Stimulated activated CD4-positive, alpha-beta T cell treated with anti-CD3 and anti-CD28 coated beads, Interleukin-12 subunit alpha, Interleukin-12 subunit beta, amount 100 ng/mL, for 48 hours (primary cell): ENCODE measurements at regions not wholly inside any gene's neighbourhood (a gene's known extent, or its start where the extent isn't known, plus 50 kb on each side); places are given as distances from the start of the nearest gene placed in this dataset.
"Not testable (repeated sequence)": the region's sequence is repeated elsewhere in the genome, so short reads cannot be mapped to it uniquely, and the experiment has no call there.

Experiments
- DNase-seq, 3 donors: peaks; one replicate each; pipeline ENCODE4 v3.0.0-alpha.2; 2020; ENCODE audit warnings: low read depth in 2 of 3, low spot score in 1 of 3

- DNase-seq, result no peak
Observed at GRCh38 chr13:70814684-70815083, 706.4 kb upstream of the KLHL1 start.

DNA sequence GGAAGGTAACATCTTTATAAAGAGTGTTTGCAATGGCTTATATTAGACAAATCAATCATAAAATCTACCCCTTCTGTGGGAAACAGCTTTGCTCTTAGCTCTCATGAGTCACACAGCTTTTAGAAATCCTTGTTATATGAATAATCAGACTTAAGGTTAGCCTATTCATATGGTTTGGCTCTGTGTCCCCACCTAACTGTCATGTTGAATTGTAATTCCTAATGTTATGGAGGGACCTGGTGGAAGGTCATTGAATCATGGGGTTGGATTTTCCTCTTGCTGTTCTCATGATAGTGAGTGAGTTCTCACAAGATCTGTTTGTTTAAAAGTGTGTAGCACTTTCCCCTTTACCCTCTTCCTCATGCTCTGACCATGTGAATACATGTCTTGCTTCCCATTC lies 704.2 kb upstream of the KLHL1 start:
- DNase-seq, result no peak

DNA sequence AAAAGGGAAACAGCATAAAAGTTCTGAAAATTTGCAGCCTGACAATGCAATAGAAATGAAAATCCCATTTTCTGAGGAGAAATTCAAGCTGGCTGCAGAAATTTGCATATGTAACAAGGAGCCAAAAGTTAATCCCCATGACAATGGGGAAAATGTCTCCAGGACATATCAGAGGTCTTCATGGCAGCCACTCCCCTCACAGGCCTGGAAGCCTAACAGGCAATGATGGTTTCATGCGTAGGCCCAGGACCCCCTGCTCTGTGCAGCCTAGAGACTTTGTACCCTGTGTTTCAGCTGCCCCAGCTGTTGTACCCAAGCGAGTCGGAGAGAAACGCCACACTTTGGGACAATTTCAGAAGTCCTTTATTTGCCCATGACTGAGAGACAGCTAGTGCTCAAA lies 701.3 kb upstream of the KLHL1 start:
- no peak for DNase-seq

GRCh38 chr13:70798385-70798784 lies 690.1 kb upstream of the KLHL1 start:
- no peak for DNase-seq

DNA sequence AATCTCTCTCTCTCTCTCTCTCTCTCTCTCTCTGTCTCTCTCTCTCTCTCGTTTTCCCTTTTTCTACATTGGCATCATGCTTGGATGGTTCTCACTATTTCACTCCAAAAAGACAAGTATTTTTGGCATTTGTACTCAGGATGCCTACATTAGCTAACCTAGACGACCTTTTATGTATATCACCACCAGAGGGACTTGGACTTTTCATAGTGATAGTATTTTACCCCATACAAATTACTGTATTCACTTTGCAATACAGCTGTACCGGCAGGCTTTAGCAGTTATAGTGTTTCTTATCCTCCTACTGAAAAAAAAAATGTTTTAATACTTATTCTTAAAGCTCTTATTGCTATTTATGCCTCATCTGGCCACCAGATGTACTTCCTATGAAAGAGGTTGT lies 687.2 kb upstream of the KLHL1 start:
- no peak for DNase-seq

- no peak for DNase-seq
Observed at GRCh38 chr13:70792121-70792520, 683.9 kb upstream of the KLHL1 start.

DNA sequence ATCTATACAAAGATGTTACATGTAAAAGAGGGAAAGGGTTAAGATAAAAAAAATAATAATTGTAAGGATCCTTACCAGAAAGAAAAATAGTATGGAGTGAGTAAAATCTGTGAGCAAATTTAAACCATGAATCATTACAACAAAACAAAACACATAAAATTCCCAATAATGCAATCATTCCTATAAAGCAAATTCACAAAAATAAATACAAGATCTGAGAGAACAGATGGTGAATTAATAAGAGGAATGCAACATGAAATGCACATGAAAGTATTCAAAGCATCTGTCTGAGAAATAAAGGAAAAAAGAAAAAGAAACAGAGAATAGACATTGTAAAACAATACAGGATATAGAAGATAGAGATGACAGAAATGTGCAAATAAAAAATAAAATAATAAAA lies 681.5 kb upstream of the KLHL1 start:
- no peak for DNase-seq

GRCh38 chr13:70788074-70788473 lies 679.8 kb upstream of the KLHL1 start:
- DNase-seq, result no peak

- no peak for DNase-seq
Observed at GRCh38 chr13:70784207-70784989, 676.1 kb upstream of the KLHL1 start.

- no peak for DNase-seq
Observed at GRCh38 chr13:70769817-70770216, 661.6 kb upstream of the KLHL1 start.

DNA sequence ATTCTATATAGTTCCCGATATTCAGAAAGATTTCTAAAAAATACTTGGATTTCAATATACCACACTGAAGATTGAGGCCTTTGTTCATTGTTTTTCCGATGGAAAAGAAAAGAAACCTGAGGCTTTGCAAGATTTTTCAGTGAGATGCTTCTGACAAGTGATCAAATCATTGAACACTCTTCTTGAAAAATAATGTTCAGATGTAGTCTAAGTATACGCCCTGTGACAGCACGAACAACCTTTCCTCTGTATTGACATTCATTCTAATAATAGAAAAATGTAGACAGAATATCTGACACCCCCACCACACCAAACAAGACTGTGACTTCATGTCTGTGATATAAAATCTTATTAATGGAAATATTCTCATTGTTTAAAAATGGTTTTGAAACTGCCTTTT lies 650.7 kb upstream of the KLHL1 start:
- no peak for DNase-seq

DNA sequence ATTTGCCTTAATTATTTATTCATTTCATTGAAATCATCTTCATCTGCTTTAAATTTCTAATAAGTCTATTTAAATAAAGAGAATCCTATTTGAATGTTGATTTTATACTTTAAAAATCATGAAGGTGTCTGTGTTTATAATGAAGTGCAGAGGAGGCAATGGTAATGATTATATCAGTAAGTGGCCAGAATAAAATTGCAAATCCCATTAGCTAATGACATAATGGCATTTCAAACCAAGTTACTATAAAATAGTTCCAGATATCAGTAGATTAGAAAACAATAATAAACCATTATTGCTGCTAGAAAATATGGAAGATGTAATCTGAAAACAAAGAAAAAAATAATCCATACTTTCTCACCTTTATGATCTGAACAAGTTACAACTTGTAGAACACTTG lies 647.8 kb upstream of the KLHL1 start:
- DNase-seq, result no peak

DNA sequence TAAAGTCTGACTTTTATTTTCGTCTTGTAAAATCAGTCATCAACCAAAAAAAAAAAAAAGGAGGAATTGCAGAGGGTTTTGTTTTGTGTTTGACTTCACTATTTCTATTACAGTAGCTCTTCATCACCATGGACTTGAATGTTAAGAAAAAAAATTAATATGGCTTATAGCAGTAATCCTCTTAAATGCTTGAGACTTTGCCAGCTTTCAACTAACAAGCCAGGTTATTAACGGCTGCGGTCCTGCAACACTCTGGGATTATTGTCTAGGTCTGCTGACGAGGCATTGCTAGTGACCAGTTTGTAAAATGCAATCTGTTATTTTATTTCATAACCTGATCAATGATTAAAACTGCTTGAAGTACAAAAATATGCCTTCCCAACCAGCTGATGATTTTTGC lies 647.2 kb upstream of the KLHL1 start:
- DNase-seq, result no peak

DNA sequence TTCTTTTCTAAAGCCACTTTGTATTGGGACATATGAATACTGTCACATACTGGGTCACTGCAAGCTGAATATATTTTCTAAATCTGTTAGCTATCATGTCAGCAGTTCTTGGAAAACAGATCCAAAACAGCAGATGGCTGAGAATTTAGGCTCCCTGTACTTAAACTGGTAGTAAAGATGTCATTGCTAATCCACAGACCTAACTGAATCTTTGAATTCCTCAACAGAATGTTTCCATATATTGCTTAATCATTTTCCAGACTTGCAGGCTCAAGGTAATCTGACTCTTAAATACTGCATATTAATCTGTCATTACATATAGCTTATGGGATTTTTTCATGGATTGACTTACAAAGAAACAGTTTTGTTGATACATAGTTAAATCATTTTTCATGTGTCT lies 639.0 kb upstream of the KLHL1 start:
- DNase-seq, result no peak

- DNase-seq, result not testable (repeated sequence)
Observed at GRCh38 chr13:70746469-70746868, 638.2 kb upstream of the KLHL1 start.

DNA sequence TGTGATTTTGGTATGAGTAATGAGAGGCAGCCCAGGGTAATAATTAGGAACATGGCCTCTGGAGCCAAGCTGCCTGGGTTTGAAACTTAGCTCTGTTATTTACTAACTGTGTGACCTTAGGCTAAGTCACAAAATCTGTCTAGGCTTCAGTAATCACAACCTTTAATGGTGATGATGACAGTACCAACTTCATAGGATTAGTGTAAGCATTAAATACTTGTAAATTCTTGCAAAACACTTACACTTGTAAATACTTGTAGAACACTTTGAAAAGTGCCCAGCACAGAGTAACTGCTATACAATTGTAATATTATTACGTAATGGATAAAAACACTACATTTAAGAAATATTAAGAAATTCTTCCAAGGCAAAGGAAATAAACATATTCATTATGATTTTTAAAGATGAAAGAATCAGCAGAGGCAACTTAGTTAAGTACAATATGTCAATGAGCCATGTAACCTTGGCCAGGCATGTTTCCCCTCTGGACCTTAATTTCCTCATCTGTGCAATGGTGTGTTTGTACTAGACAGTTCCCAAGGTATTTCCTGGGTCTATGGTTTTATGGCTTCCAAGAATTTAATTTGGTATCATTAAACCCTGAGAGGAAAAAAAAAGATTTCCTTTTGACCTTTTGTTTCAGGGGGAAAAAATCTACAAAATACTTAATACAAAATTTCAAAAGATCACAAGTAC lies 628.5 kb upstream of the KLHL1 start:
- no peak for DNase-seq

- no peak for DNase-seq
Observed at GRCh38 chr13:70732611-70733010, 624.4 kb upstream of the KLHL1 start.

GRCh38 chr13:70729369-70729768 lies 621.1 kb upstream of the KLHL1 start:
- DNase-seq, result no peak

GRCh38 chr13:70723732-70724131 lies 615.5 kb upstream of the KLHL1 start:
- no peak for DNase-seq

DNA sequence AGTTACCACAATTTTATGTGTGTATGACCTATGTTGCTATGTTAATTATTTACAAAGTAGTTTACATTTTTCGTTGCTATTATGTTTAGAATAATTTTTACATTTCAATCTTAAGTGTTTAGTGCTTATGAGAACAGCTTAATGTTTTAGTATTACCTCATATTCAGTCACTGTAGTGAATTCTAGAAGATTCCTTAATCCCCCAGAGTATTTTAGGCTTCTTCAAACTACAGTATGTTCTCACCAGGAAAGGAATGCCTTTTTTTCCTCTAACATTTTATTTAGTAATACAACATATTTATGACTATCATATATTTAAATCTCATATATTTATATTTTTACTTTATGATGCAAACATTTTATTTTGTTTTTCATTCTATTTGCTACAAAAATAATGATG lies 612.1 kb upstream of the KLHL1 start:
- DNase-seq, result no peak

- no peak for DNase-seq
Observed at GRCh38 chr13:70714993-70715392, 606.7 kb upstream of the KLHL1 start.

DNA sequence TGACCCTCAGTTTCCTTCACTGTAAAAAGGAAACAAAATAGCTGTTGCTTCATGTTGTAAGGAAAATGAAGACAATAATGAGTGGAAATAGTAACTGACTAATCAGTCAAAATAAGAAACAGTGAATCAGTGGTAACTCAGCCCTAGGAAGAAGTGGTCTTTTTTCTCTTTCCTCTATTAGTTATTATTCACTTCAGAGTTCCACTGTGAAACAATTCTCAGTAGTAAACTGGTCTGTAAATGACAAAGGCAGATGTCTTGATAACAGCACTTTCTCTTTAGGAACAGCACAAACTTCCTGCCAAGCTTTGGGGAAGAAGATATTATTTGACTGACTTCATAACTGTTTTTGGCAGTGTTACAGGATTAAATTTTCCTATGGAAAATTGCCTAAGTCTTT lies 600.5 kb upstream of the KLHL1 start:
- DNase-seq, result no peak

DNA sequence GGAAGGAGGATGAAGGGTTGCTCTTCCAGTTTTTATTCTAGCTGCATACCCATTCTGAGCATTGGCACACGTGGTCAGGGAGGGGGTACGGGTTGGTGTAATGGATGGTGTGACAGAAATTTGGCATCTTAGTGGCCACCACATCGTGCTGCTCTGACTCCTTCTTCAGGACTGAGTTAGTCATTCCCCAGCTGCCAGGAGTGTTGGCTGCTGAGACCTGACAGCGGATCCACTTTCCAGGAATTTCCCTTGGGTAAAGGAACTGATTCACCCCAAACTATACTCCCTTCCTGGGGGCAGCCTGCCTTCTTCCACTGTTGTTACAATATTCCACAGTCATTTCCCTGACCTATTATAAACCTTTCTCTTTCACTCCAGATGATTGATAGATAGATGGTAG lies 595.5 kb upstream of the KLHL1 start:
- DNase-seq, result no peak
